MCF 10A (cell line): ENCODE measurements at regions not wholly inside any gene's neighbourhood (a gene's known extent, or its start where the extent isn't known, plus 50 kb on each side); places are given as distances from the start of the nearest gene placed in this dataset.
A peak's percentile ranks its signal among the peaks of the same experiment; 100 is the strongest.

ENCODE experiments used
- BruUV-seq: library from RNA; stranded (reverse); fragments of 400-500 nt; replicated peaks from 2 replicates; lab custom pipeline; 2021; lab: Mats Ljungman, UMichigan
- CTCF ChIA-PET: fragments of 300-600 bp; sonication (Branson Sonifier 250); formaldehyde crosslinking; extraction: SDS; loops from one replicate; lab custom pipeline; 2021; ENCODE audit warnings: antibody characterized with exemption, inconsistent platforms; lab: Yijun Ruan, JAX
- POLR2A ChIA-PET: fragments of 300-600, 350-650 bp; sonication (Branson Sonifier 250); formaldehyde crosslinking; extraction: SDS; loops from one replicate; lab custom pipeline; 2020; ENCODE audit warnings: antibody characterized with exemption, inconsistent platforms; lab: Yijun Ruan, JAX
- DNase-seq: peaks from one replicate; pipeline ENCODE4 v3.0.0-alpha.2; 2018; ENCODE audit not compliant: unreplicated experiment
- H3K27ac Mint-ChIP-seq: one replicate; pipeline ENCODE4 v1.8.0; 2022; ENCODE audit warnings: mild to moderate bottlenecking, low read depth, mixed read lengths; ENCODE audit not compliant: unreplicated experiment
- H3K27me3 Mint-ChIP-seq: one replicate; pipeline ENCODE4 v1.8.0; 2022; ENCODE audit warnings: mixed read lengths; ENCODE audit not compliant: insufficient read depth, unreplicated experiment
- H3K36me3 Mint-ChIP-seq: one replicate; pipeline ENCODE4 v1.8.0; 2022; ENCODE audit warnings: mild to moderate bottlenecking, moderate library complexity, mixed read lengths; ENCODE audit not compliant: insufficient read depth, unreplicated experiment
- H3K4me1 Mint-ChIP-seq: one replicate; pipeline ENCODE4 v1.8.0; 2022; ENCODE audit warnings: mixed read lengths; ENCODE audit not compliant: insufficient read depth, unreplicated experiment
- H3K4me3 Mint-ChIP-seq: one replicate; pipeline ENCODE4 v1.8.0; 2022; ENCODE audit warnings: mild to moderate bottlenecking, moderate library complexity, mixed read lengths; ENCODE audit not compliant: unreplicated experiment
- H3K9me3 Mint-ChIP-seq: one replicate; pipeline ENCODE4 v1.8.0; 2022; ENCODE audit warnings: mixed read lengths; ENCODE audit not compliant: unreplicated experiment
- CTCF ChIP-seq: fragments of 200-600 bp; IDR thresholded peaks from one replicate; pipeline ENCODE4 v1.8.0; 2022; ENCODE audit warnings: antibody characterized with exemption, mild to moderate bottlenecking; ENCODE audit not compliant: unreplicated experiment
- intact Hi-C: fragments of 100-400 bp; cut with micrococcal nuclease; formaldehyde crosslinking; loops from 2 replicates; pipeline ENCODE4 v1.14.1; 2022

GRCh38 chr2:59277671-59278070, 1036.5 kb upstream of the FANCL start:
- no peak overlapping the region for H3K27ac Mint-ChIP-seq
- no peaks in the 10 kb centered on the region for H3K27me3 Mint-ChIP-seq
- H3K4me3 Mint-ChIP-seq, result no peak overlapping the region
- intact Hi-C loops, result no loop called here
- no peak for TF ChIP-seq CTCF
- CTCF ChIA-PET, result no interaction called here
- peaks cover 6% of the 10 kb centered on the region for H3K4me1 Mint-ChIP-seq
- peak; percentile 88 for DNase-seq
- H3K9me3 Mint-ChIP-seq, result peaks cover 6% of the 10 kb centered on the region
- H3K36me3 Mint-ChIP-seq, result no peaks in the 10 kb centered on the region
- POLR2A ChIA-PET, result no interaction called here
- BruUV-seq, result no TSS peak

- no TSS peak for BruUV-seq
- no peak overlapping the region for H3K27ac Mint-ChIP-seq
- no peak for TF ChIP-seq CTCF
- no peaks in the 10 kb centered on the region for H3K27me3 Mint-ChIP-seq
- H3K9me3 Mint-ChIP-seq, result peaks cover 6% of the 10 kb centered on the region
- H3K4me1 Mint-ChIP-seq, result peaks cover 6% of the 10 kb centered on the region
- DNase-seq, result no peak
- POLR2A ChIA-PET, result no interaction called here
- CTCF ChIA-PET, result no interaction called here
- no peaks in the 10 kb centered on the region for H3K36me3 Mint-ChIP-seq
- H3K4me3 Mint-ChIP-seq, result no peak overlapping the region
- intact Hi-C loops, result no loop called here
Measured at GRCh38 chr2:59276917-59277316, 1035.8 kb upstream of the FANCL start.

GRCh38 chr2:59276033-59276432, 1034.9 kb upstream of the FANCL start:
- CTCF ChIA-PET, result interaction anchor here (0.6 to 1.7 kb wide), 6 partner anchors 8 to 1740 kb away, joined by 3 to 7 read pairs (median 4); no protein-coding TSS in a partner anchor
- Mint-ChIP-seq H3K27me3 (no peaks in the 10 kb centered on the region), H3K9me3 (peaks cover 6% of the 10 kb centered on the region), H3K27ac (no peak overlapping the region), H3K4me1 (peaks cover 6% of the 10 kb centered on the region), H3K4me3 (no peak overlapping the region), H3K36me3 (no peaks in the 10 kb centered on the region)
- no TSS peak for BruUV-seq
- no peak for DNase-seq
- TF ChIP-seq CTCF, result peak; percentile 28
- intact Hi-C loops, result no loop called here
- POLR2A ChIA-PET, result interaction anchor here (0.6 kb wide), 1 partner anchor 100 kb away, joined by 3 read pairs; no protein-coding TSS in a partner anchor

- Mint-ChIP-seq H3K27me3 (no peaks in the 10 kb centered on the region), H3K27ac (no peak overlapping the region), H3K9me3 (no peaks in the 10 kb centered on the region), H3K4me1 (no peaks in the 10 kb centered on the region), H3K4me3 (no peak overlapping the region), H3K36me3 (no peaks in the 10 kb centered on the region)
- DNase-seq, result no peak
- intact Hi-C loops, result no loop called here
- ChIA-PET POLR2A (interaction anchor here (0.7 kb wide), 1 partner anchor 1326 kb away, joined by 3 read pairs; no protein-coding TSS in a partner anchor), CTCF (interaction anchor here (0.9 kb wide), 1 partner anchor 241 kb away, joined by 3 read pairs; no protein-coding TSS in a partner anchor)
- TF ChIP-seq CTCF, result no peak
- no TSS peak for BruUV-seq
Measured at GRCh38 chr2:59266453-59266852, 1025.3 kb upstream of the FANCL start.
